GM23338 (cell line): ENCODE measurements at regions not wholly inside any gene's neighbourhood (a gene's known extent, or its start where the extent isn't known, plus 50 kb on each side); places are given as distances from the start of the nearest gene placed in this dataset.

Experiments
- CREB1 ChIP-seq: fragments of 250-450 bp; sonication (Bioruptor Pico); IDR thresholded peaks from 2 replicates; pipeline ENCODE4 v1.5.0; 2020; ENCODE audit warnings: low read depth, mild to moderate bottlenecking, moderate library complexity
- EZH2 ChIP-seq: fragments of 200-600 bp; sonication (generic); IDR thresholded peaks from one replicate; pipeline ENCODE4 v1.8.0; 2017; ENCODE audit warnings: antibody characterized with exemption, mild to moderate bottlenecking, low read depth; ENCODE audit not compliant: unreplicated experiment
- EZH2phosphoT487 ChIP-seq: fragments of 200-600 bp; sonication (generic); IDR thresholded peaks from one replicate; pipeline ENCODE4 v1.8.1; 2018; ENCODE audit warnings: antibody characterized with exemption; ENCODE audit not compliant: unreplicated experiment
- JUNB ChIP-seq: IDR thresholded peaks from one replicate; pipeline ENCODE4 v1.6.1; 2016; ENCODE audit warnings: antibody characterized with exemption; ENCODE audit not compliant: unreplicated experiment
- POLR2AphosphoS5 ChIP-seq: IDR thresholded peaks from 2 replicates; pipeline ENCODE4 v1.6.1; 2016; ENCODE audit warnings: antibody characterized with exemption, low read depth
- STAT1 ChIP-seq: IDR thresholded peaks from one replicate; pipeline ENCODE4 v1.6.1; 2016; ENCODE audit warnings: antibody characterized with exemption; ENCODE audit not compliant: unreplicated experiment
- ZNF114 ChIP-seq: fragments of 250-450 bp; sonication (Bioruptor Pico); IDR thresholded peaks from 2 replicates; pipeline ENCODE4 v1.5.0; 2020; ENCODE audit warnings: mild to moderate bottlenecking, moderate library complexity
- TF ChIP-seq, protein P1 (sequence below), 2 experiments: fragments of 200-600 bp in 1 of 2; sonication (generic) in 1 of 2; conservative IDR thresholded peaks; 2 replicates each; pipeline versions ENCODE4 v1.5.1 to v1.6.1; 2016 to 2017; ENCODE audit warnings: antibody characterized with exemption in 2 of 2, low read depth in 2 of 2, mild to moderate bottlenecking in 2 of 2, moderate library complexity in 1 of 2
- TF ChIP-seq, protein P2 (sequence below): IDR thresholded peaks from one replicate; pipeline ENCODE4 v1.6.1; 2018; ENCODE audit warnings: antibody characterized with exemption; ENCODE audit not compliant: unreplicated experiment
- TF ChIP-seq, protein P3 (sequence below): IDR thresholded peaks from 2 replicates; pipeline ENCODE4 v1.6.1; 2016; ENCODE audit warnings: antibody characterized with exemption
- TF ChIP-seq, protein P4 (sequence below): fragments of 250-450 bp; sonication (Bioruptor Pico); IDR thresholded peaks from 2 replicates; pipeline ENCODE4 v1.5.0; 2020; ENCODE audit warnings: mild to moderate bottlenecking, moderate library complexity

DNA sequence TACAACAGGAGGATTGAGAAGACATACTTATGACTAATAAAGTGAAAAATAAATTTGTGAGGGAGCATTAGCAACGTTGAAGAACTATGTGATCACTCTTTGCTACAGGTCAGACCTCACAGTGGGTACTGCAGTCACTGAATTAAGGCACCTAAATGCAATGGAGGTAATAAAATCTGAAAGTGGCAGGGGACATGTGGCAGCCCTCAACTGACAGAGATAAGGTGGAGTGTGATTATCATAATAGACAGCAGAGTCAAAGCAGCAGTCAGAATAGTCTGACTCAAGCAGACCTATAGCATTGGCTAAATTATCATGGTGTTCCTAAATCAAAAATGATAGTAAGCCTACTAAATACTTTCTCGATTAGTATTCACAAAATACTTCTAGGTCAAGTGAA, 1220.5 kb downstream of the PCDH18 start:
- TF ChIP-seq, protein P1, sequence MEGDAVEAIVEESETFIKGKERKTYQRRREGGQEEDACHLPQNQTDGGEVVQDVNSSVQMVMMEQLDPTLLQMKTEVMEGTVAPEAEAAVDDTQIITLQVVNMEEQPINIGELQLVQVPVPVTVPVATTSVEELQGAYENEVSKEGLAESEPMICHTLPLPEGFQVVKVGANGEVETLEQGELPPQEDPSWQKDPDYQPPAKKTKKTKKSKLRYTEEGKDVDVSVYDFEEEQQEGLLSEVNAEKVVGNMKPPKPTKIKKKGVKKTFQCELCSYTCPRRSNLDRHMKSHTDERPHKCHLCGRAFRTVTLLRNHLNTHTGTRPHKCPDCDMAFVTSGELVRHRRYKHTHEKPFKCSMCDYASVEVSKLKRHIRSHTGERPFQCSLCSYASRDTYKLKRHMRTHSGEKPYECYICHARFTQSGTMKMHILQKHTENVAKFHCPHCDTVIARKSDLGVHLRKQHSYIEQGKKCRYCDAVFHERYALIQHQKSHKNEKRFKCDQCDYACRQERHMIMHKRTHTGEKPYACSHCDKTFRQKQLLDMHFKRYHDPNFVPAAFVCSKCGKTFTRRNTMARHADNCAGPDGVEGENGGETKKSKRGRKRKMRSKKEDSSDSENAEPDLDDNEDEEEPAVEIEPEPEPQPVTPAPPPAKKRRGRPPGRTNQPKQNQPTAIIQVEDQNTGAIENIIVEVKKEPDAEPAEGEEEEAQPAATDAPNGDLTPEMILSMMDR (conservative IDR thresholded peaks at IDR 0.05; ENCODE audit: low read depth in 2 of 2) = no peak
- no peak for TF ChIP-seq EZH2
- TF ChIP-seq POLR2AphosphoS5 = no peak
- TF ChIP-seq, protein P2, sequence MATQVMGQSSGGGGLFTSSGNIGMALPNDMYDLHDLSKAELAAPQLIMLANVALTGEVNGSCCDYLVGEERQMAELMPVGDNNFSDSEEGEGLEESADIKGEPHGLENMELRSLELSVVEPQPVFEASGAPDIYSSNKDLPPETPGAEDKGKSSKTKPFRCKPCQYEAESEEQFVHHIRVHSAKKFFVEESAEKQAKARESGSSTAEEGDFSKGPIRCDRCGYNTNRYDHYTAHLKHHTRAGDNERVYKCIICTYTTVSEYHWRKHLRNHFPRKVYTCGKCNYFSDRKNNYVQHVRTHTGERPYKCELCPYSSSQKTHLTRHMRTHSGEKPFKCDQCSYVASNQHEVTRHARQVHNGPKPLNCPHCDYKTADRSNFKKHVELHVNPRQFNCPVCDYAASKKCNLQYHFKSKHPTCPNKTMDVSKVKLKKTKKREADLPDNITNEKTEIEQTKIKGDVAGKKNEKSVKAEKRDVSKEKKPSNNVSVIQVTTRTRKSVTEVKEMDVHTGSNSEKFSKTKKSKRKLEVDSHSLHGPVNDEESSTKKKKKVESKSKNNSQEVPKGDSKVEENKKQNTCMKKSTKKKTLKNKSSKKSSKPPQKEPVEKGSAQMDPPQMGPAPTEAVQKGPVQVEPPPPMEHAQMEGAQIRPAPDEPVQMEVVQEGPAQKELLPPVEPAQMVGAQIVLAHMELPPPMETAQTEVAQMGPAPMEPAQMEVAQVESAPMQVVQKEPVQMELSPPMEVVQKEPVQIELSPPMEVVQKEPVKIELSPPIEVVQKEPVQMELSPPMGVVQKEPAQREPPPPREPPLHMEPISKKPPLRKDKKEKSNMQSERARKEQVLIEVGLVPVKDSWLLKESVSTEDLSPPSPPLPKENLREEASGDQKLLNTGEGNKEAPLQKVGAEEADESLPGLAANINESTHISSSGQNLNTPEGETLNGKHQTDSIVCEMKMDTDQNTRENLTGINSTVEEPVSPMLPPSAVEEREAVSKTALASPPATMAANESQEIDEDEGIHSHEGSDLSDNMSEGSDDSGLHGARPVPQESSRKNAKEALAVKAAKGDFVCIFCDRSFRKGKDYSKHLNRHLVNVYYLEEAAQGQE = no peak
- TF ChIP-seq CREB1 = no peak
- TF ChIP-seq, protein P3, sequence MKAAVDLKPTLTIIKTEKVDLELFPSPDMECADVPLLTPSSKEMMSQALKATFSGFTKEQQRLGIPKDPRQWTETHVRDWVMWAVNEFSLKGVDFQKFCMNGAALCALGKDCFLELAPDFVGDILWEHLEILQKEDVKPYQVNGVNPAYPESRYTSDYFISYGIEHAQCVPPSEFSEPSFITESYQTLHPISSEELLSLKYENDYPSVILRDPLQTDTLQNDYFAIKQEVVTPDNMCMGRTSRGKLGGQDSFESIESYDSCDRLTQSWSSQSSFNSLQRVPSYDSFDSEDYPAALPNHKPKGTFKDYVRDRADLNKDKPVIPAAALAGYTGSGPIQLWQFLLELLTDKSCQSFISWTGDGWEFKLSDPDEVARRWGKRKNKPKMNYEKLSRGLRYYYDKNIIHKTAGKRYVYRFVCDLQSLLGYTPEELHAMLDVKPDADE = no peak
- TF ChIP-seq EZH2phosphoT487 = no peak
- TF ChIP-seq ZNF114 (CRISPR knock-in tag) = no peak
- TF ChIP-seq, protein P4, sequence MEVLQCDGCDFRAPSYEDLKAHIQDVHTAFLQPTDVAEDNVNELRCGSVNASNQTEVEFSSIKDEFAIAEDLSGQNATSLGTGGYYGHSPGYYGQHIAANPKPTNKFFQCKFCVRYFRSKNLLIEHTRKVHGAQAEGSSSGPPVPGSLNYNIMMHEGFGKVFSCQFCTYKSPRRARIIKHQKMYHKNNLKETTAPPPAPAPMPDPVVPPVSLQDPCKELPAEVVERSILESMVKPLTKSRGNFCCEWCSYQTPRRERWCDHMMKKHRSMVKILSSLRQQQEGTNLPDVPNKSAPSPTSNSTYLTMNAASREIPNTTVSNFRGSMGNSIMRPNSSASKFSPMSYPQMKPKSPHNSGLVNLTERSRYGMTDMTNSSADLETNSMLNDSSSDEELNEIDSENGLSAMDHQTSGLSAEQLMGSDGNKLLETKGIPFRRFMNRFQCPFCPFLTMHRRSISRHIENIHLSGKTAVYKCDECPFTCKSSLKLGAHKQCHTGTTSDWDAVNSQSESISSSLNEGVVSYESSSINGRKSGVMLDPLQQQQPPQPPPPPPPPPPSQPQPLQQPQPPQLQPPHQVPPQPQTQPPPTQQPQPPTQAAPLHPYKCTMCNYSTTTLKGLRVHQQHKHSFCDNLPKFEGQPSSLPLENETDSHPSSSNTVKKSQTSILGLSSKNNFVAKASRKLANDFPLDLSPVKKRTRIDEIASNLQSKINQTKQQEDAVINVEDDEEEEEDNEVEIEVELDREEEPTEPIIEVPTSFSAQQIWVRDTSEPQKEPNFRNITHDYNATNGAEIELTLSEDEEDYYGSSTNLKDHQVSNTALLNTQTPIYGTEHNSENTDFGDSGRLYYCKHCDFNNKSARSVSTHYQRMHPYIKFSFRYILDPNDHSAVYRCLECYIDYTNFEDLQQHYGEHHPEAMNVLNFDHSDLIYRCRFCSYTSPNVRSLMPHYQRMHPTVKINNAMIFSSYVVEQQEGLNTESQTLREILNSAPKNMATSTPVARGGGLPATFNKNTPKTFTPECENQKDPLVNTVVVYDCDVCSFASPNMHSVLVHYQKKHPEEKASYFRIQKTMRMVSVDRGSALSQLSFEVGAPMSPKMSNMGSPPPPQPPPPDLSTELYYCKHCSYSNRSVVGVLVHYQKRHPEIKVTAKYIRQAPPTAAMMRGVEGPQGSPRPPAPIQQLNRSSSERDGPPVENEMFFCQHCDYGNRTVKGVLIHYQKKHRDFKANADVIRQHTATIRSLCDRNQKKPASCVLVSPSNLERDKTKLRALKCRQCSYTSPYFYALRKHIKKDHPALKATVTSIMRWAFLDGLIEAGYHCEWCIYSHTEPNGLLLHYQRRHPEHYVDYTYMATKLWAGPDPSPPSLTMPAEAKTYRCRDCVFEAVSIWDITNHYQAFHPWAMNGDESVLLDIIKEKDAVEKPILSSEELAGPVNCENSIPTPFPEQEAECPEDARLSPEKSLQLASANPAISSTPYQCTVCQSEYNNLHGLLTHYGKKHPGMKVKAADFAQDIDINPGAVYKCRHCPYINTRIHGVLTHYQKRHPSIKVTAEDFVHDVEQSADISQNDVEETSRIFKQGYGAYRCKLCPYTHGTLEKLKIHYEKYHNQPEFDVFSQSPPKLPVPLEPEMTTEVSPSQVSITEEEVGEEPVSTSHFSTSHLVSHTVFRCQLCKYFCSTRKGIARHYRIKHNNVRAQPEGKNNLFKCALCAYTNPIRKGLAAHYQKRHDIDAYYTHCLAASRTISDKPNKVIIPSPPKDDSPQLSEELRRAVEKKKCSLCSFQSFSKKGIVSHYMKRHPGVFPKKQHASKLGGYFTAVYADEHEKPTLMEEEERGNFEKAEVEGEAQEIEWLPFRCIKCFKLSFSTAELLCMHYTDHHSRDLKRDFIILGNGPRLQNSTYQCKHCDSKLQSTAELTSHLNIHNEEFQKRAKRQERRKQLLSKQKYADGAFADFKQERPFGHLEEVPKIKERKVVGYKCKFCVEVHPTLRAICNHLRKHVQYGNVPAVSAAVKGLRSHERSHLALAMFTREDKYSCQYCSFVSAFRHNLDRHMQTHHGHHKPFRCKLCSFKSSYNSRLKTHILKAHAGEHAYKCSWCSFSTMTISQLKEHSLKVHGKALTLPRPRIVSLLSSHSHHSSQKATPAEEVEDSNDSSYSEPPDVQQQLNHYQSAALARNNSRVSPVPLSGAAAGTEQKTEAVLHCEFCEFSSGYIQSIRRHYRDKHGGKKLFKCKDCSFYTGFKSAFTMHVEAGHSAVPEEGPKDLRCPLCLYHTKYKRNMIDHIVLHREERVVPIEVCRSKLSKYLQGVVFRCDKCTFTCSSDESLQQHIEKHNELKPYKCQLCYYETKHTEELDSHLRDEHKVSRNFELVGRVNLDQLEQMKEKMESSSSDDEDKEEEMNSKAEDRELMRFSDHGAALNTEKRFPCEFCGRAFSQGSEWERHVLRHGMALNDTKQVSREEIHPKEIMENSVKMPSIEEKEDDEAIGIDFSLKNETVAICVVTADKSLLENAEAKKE = no peak
- TF ChIP-seq JUNB = no peak
- no peak for TF ChIP-seq STAT1
